A549 (cell line): ENCODE measurements at regions not wholly inside any gene's neighbourhood (a gene's known extent, or its start where the extent isn't known, plus 50 kb on each side); places are given as distances from the start of the nearest gene placed in this dataset.

ENCODE experiments used
- ATAC-seq, 2 experiments: fragments of 200-7000 bp in 1 of 2; fragments of >200 bp in 1 of 2; cut with Nextera tagmentation in 1 of 2; cut with Tn5 transposase in 1 of 2; 3 replicates each; pipeline versions ENCODE4 v1.8.0 to v1.9.1; 2018 to 2020; ENCODE audit warnings: mild to moderate bottlenecking in 1 of 2, moderate library complexity in 1 of 2
- CTCF ChIA-PET: fragments of 300-600 bp; sonication (Branson Sonifier 250); formaldehyde crosslinking; extraction: SDS; loops from one replicate; lab custom pipeline; 2021; ENCODE audit warnings: antibody characterized with exemption, inconsistent platforms; lab: Yijun Ruan, JAX
- POLR2A ChIA-PET: fragments of 350-600 bp; formaldehyde crosslinking; extraction: SDS; loops from one replicate; lab custom pipeline; 2021; ENCODE audit warnings: antibody characterized with exemption, inconsistent platforms; lab: Yijun Ruan, JAX
- DNase-seq, 2 experiments: peaks; one replicate each; pipeline versions ENCODE4 v3.0.0 to v3.0.0-alpha.2; 2011 to 2016; ENCODE audit warnings: low read depth in 1 of 2, low spot score in 1 of 2
- FAIRE-seq: peaks from 2 replicates; lab custom pipeline; 2011; peaks lifted over from hg19 to GRCh38; lab: Jason Lieb, UNC
- H3K27ac ChIP-seq, 2 experiments: fragments of >200 bp; sonication (Bioruptor Twin); formaldehyde crosslinking; 3 replicates each; pipeline ENCODE4 v1.5.1; 2016 to 2017
- H3K4me1 ChIP-seq: fragments of >200 bp; sonication (Bioruptor Twin); formaldehyde crosslinking; 3 replicates; pipeline ENCODE4 v1.6.1; 2016
- H3K4me2 ChIP-seq: fragments of >200 bp; sonication (Bioruptor Twin); formaldehyde crosslinking; 3 replicates; pipeline ENCODE4 v1.6.1; 2016
- H3K4me3 ChIP-seq: fragments of >200 bp; sonication (Bioruptor Twin); formaldehyde crosslinking; 3 replicates; pipeline ENCODE4 v1.5.1; 2016
- H3K9me3 ChIP-seq: fragments of >200 bp; sonication (Bioruptor Twin); formaldehyde crosslinking; 3 replicates; pipeline ENCODE4 v1.6.1; 2016
- BHLHE40 ChIP-seq: IDR thresholded peaks from 2 replicates; pipeline ENCODE4 v1.6.1; 2012; ENCODE audit warnings: low read depth, low read length, inconsistent platforms
- CHD4 ChIP-seq: fragments of 200-600 bp; sonication (generic); IDR thresholded peaks from 2 replicates; pipeline ENCODE4 v1.6.1; 2016; ENCODE audit warnings: antibody characterized with exemption, mild to moderate bottlenecking, borderline replicate concordance
- EHMT2 ChIP-seq: fragments of 200-600 bp; sonication (generic); IDR thresholded peaks from 2 replicates; pipeline ENCODE4 v1.6.1; 2016; ENCODE audit warnings: antibody characterized with exemption, low read depth, mild to moderate bottlenecking, moderate library complexity
- ESRRA ChIP-seq: fragments of 150-350 bp; IDR thresholded peaks from 2 replicates; pipeline ENCODE4 v1.6.1; 2014; ENCODE audit warnings: mild to moderate bottlenecking, low read length, borderline replicate concordance
- GATA3 ChIP-seq: IDR thresholded peaks from 2 replicates; pipeline ENCODE4 v1.6.1; 2012; ENCODE audit warnings: borderline replicate concordance
- HDAC2 ChIP-seq: fragments of 200-600 bp; sonication (generic); IDR thresholded peaks from 2 replicates; pipeline ENCODE4 v1.6.1; 2016
- HEYL ChIP-seq: fragments of 250-450 bp; sonication (Bioruptor Pico); IDR thresholded peaks from 2 replicates; pipeline ENCODE4 v1.8.0; 2021; ENCODE audit warnings: mild to moderate bottlenecking, moderate library complexity
- HOXA7 ChIP-seq: fragments of 250-450 bp; sonication (Bioruptor Pico); IDR thresholded peaks from 2 replicates; pipeline ENCODE4 v1.5.0; 2020; ENCODE audit warnings: mild to moderate bottlenecking, moderate library complexity
- NFE2L2 ChIP-seq: fragments of 150-350 bp; conservative IDR thresholded peaks from 2 replicates; pipeline ENCODE4 v1.6.1; 2014; ENCODE audit warnings: low read length
- NR3C1 ChIP-seq: fragments of >200 bp; sonication (Bioruptor Twin); formaldehyde crosslinking; IDR thresholded peaks from 3 replicates; pipeline ENCODE4 v1.6.1; 2017
- PHF8 ChIP-seq: fragments of 200-600 bp; sonication (generic); IDR thresholded peaks from 2 replicates; pipeline ENCODE4 v1.6.1; 2016; ENCODE audit warnings: low read depth, mild to moderate bottlenecking, antibody characterized with exemption, moderate library complexity, borderline replicate concordance
- RAD21 ChIP-seq, 2 experiments: fragments of >200 bp in 1 of 2; sonication (Bioruptor Twin) in 1 of 2; formaldehyde crosslinking in 1 of 2; IDR thresholded peaks in 1 of 2; conservative IDR thresholded peaks in 1 of 2; 2 replicates in 1 of 2; 3 replicates in 1 of 2; pipeline ENCODE4 v1.6.1; 2012 to 2018; ENCODE audit warnings: inconsistent platforms in 1 of 2
- RCOR1 ChIP-seq: fragments of 150-350 bp; IDR thresholded peaks from 2 replicates; pipeline ENCODE4 v1.6.1; 2014; ENCODE audit warnings: antibody characterized with exemption, low read length, low read depth
- RNF2 ChIP-seq: fragments of 200-600 bp; sonication (generic); IDR thresholded peaks from 2 replicates; pipeline ENCODE4 v1.6.1; 2016; ENCODE audit warnings: low read depth, mild to moderate bottlenecking, antibody characterized with exemption, moderate library complexity, borderline replicate concordance
- SMC3 ChIP-seq: fragments of >200 bp; sonication (Bioruptor Twin); formaldehyde crosslinking; IDR thresholded peaks from 3 replicates; pipeline ENCODE4 v1.6.1; 2018; ENCODE audit warnings: inconsistent platforms
- ZNF302 ChIP-seq: fragments of 250-450 bp; sonication (Bioruptor Pico); IDR thresholded peaks from 2 replicates; pipeline ENCODE4 v1.9.0; 2021; ENCODE audit warnings: inconsistent platforms, mild to moderate bottlenecking, moderate library complexity
- WGBS: methylation state at CpG from one replicate; pipeline ENCODE4 v1.1.6; 2017; ENCODE audit errors: missing lambda C conversion rate; 5-methylcytosine and 5-hydroxymethylcytosine counted together
- TF ChIP-seq, protein P1 (sequence below): fragments of 250-450 bp; sonication (Bioruptor Pico); IDR thresholded peaks from 2 replicates; pipeline ENCODE4 v1.5.0; 2020; ENCODE audit warnings: low read depth, mild to moderate bottlenecking, moderate library complexity
- TF ChIP-seq, protein P2 (sequence below): fragments of >200 bp; sonication (Bioruptor Twin); formaldehyde crosslinking; IDR thresholded peaks from 2 replicates; pipeline ENCODE4 v1.6.1; 2016
- TF ChIP-seq, protein P3 (sequence below): fragments of >200 bp; sonication (Bioruptor Twin); formaldehyde crosslinking; IDR thresholded peaks from 3 replicates; pipeline ENCODE4 v1.6.1; 2016
- TF ChIP-seq, protein P4 (sequence below): IDR thresholded peaks from 2 replicates; pipeline ENCODE4 v1.6.1; 2012

DNA sequence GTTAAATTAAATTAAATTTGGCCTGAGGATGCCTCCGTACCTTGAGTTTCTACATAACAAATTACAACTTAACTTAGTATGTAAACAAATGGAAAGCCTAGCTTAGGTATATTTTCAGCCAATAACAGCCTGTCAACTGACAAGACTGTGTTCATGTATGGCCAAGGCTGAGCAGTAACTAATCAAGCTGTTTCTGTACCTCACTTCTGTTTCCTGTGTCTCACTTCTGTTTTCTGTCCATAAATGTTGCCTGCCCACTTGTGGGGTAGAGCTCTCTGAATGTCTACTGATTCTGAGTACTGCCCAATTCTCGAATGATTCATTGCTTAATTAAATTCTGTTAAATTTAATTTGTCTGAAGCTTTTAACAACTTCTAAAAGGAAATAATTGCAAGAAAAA is 445.2 kb downstream of the PCDH11X start:
- Histone ChIP-seq H3K4me2 (no peak overlapping the region), H3K9me3 (no peaks in the 10 kb centered on the region), H3K4me3 (no peak overlapping the region), H3K27ac (no peak overlapping the region), H3K4me1 (no peaks in the 10 kb centered on the region)
- no peak for FAIRE-seq
- CTCF ChIA-PET, result no interaction called here
- POLR2A ChIA-PET, result no interaction called here
- no peak for ATAC-seq
- DNase-seq, result no peak
- WGBS, result 3% methylated on average over 2 of the region's 2 CpGs
- TF ChIP-seq GATA3 (no peak), RCOR1 (no peak), HEYL (CRISPR knock-in tag) (no peak), NFE2L2 (no peak), SMC3 (no peak), BHLHE40 (no peak), ESRRA (no peak), CHD4 (no peak), ZNF302 (CRISPR knock-in tag) (no peak), HDAC2 (no peak), RNF2 (no peak)
- TF ChIP-seq, protein P1, sequence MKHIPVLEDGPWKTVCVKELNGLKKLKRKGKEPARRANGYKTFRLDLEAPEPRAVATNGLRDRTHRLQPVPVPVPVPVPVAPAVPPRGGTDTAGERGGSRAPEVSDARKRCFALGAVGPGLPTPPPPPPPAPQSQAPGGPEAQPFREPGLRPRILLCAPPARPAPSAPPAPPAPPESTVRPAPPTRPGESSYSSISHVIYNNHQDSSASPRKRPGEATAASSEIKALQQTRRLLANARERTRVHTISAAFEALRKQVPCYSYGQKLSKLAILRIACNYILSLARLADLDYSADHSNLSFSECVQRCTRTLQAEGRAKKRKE (CRISPR knock-in tag), result no peak
- TF ChIP-seq, protein P2, sequence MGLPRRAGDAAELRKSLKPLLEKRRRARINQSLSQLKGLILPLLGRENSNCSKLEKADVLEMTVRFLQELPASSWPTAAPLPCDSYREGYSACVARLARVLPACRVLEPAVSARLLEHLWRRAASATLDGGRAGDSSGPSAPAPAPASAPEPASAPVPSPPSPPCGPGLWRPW, result no peak
- TF ChIP-seq, protein P3, sequence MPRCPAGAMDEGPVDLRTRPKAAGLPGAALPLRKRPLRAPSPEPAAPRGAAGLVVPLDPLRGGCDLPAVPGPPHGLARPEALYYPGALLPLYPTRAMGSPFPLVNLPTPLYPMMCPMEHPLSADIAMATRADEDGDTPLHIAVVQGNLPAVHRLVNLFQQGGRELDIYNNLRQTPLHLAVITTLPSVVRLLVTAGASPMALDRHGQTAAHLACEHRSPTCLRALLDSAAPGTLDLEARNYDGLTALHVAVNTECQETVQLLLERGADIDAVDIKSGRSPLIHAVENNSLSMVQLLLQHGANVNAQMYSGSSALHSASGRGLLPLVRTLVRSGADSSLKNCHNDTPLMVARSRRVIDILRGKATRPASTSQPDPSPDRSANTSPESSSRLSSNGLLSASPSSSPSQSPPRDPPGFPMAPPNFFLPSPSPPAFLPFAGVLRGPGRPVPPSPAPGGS, result no peak

DNA sequence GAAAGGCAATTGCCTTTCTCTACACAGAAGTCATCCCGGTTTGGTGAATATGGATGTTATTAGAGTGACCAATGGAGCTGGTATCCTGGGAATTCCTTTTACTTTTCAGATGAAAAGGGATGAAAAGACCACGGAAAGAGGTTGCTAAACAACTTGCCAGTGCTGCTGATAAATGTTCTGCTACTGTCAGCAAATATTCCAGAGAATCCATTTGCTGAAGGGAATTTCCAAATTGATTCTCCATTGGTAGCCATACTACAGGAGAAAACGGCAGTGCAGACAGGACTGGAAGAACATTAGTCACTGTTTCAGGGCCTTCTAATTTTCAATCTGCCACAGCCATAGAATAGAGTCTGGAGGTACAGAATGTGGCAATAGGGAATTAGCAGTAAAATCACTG is 451.5 kb downstream of the PCDH11X start:
- no peak for DNase-seq
- Histone ChIP-seq H3K9me3 (no peaks in the 10 kb centered on the region), H3K4me1 (no peaks in the 10 kb centered on the region)
- CTCF ChIA-PET, result no interaction called here
- TF ChIP-seq PHF8, result no peak
- TF ChIP-seq, protein P2, result no peak
- TF ChIP-seq HOXA7 (CRISPR knock-in tag), result no peak
- no peak for TF ChIP-seq EHMT2
- no peak for TF ChIP-seq NR3C1
- TF ChIP-seq, protein P4, sequence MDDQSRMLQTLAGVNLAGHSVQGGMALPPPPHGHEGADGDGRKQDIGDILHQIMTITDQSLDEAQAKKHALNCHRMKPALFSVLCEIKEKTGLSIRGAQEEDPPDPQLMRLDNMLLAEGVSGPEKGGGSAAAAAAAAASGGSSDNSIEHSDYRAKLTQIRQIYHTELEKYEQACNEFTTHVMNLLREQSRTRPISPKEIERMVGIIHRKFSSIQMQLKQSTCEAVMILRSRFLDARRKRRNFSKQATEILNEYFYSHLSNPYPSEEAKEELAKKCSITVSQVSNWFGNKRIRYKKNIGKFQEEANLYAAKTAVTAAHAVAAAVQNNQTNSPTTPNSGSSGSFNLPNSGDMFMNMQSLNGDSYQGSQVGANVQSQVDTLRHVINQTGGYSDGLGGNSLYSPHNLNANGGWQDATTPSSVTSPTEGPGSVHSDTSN, result no peak
- no peak for TF ChIP-seq HEYL (CRISPR knock-in tag)
- TF ChIP-seq, all 56 proteins: peak for 0
- ATAC-seq (no peak), FAIRE-seq (no peak)
- POLR2A ChIA-PET, result no interaction called here
- Histone ChIP-seq H3K4me3 (no peak overlapping the region), H3K4me2 (no peak overlapping the region), H3K27ac (no peak overlapping the region)
- WGBS, result 3% methylated on average over 3 of the region's 3 CpGs

DNA sequence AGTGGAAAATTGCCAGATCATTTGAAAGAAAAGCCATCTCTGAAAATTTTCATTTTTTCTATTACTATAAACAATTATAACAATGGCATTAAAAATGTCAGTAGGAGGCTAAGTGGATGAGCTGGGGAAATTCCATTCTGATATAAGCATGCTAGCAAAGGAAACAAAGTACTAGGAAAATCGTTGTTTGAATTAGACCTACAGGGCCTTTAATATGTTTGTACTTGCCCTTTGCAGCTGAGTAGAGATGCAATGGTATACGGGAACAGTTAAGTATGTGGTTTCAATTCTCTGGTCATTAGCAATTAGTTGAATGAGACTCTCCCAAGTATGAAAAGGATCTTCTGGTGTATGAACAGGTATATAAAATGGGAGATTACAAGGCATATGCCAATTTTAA is 452.2 kb downstream of the PCDH11X start:
- Histone ChIP-seq H3K27ac (no peak overlapping the region), H3K9me3 (no peaks in the 10 kb centered on the region), H3K4me2 (no peak overlapping the region), H3K4me3 (no peak overlapping the region), H3K4me1 (no peaks in the 10 kb centered on the region)
- CTCF ChIA-PET, result no interaction called here
- POLR2A ChIA-PET, result no interaction called here
- WGBS, result 5% methylated on average over 2 of the region's 2 CpGs
- FAIRE-seq, result no peak
- no peak for TF ChIP-seq RAD21 (conservative IDR thresholded peaks at IDR 0.05 in 1 of 2, IDR thresholded peaks at IDR 0.05 in 1 of 2)
- no peak for ATAC-seq
- no peak for DNase-seq
